BJ (cell line): ENCODE measurements at regions not wholly inside any gene's neighbourhood (a gene's known extent, or its start where the extent isn't known, plus 50 kb on each side); places are given as distances from the start of the nearest gene placed in this dataset.

Experiments
- CTCF ChIA-PET: fragments of 350-600 bp; formaldehyde crosslinking; extraction: SDS; loops from one replicate; lab custom pipeline; 2021; ENCODE audit warnings: antibody characterized with exemption, inconsistent platforms; lab: Yijun Ruan, JAX
- POLR2A ChIA-PET: fragments of 300-600 bp; sonication (Branson Sonifier 250); formaldehyde crosslinking; extraction: SDS; loops from one replicate; lab custom pipeline; 2021; ENCODE audit warnings: antibody characterized with exemption; lab: Charles Lee
- DNase-seq: peaks from one replicate; pipeline ENCODE4 v3.0.0-alpha.2; 2011; ENCODE audit warnings: low read depth
- H3K27me3 ChIP-seq: 2 replicates; pipeline ENCODE4 v1.6.0; 2011; ENCODE audit warnings: low read length; ENCODE audit not compliant: control insufficient read depth, insufficient read depth
- H3K36me3 ChIP-seq: 2 replicates; pipeline ENCODE4 v1.5.1; 2011; ENCODE audit warnings: low read length; ENCODE audit not compliant: control insufficient read depth, insufficient read depth
- H3K4me3 ChIP-seq: 2 replicates; pipeline ENCODE4 v1.5.1; 2011; ENCODE audit warnings: low read depth, mild to moderate bottlenecking, control low read depth, low read length
- CTCF ChIP-seq: IDR thresholded peaks from 2 replicates; pipeline ENCODE4 v1.5.1; 2011; ENCODE audit warnings: low read depth, mild to moderate bottlenecking, control low read depth, inconsistent platforms, low read length, moderate library complexity; ENCODE audit not compliant: insufficient read depth

GRCh38 chr1:218771931-218772330, 401.7 kb upstream of the LYPLAL1 start:
- Histone ChIP-seq H3K27me3 (no peaks in the 10 kb centered on the region), H3K4me3 (no peak overlapping the region), H3K36me3 (no peaks in the 10 kb centered on the region)
- CTCF ChIA-PET, result no interaction called here
- POLR2A ChIA-PET, result no interaction called here
- DNase-seq, result no peak
- no peak for TF ChIP-seq CTCF

- Histone ChIP-seq H3K36me3 (no peaks in the 10 kb centered on the region), H3K4me3 (no peak overlapping the region), H3K27me3 (no peaks in the 10 kb centered on the region)
- ChIA-PET POLR2A (interaction anchor here (0.6 kb wide), 1 partner anchor 145 kb away, joined by 3 read pairs; no protein-coding TSS in a partner anchor), CTCF (no interaction called here)
- no peak for TF ChIP-seq CTCF
- peak; percentile 52 for DNase-seq
These were observed 401.1 kb upstream of the LYPLAL1 start for GRCh38 chr1:218772575-218772974.

GRCh38 chr1:218775501-218776021, 398.1 kb upstream of the LYPLAL1 start:
- Histone ChIP-seq H3K27me3 (peaks cover 1% of the 10 kb centered on the region; the same call in 1 of the 2 replicates), H3K36me3 (no peaks in the 10 kb centered on the region), H3K4me3 (no peak overlapping the region)
- DNase-seq, result no peak
- CTCF ChIA-PET, result no interaction called here
- TF ChIP-seq CTCF, result no peak
- POLR2A ChIA-PET, result interaction anchor here (0.6 kb wide), 1 partner anchor 14 kb away, joined by 4 read pairs; no protein-coding TSS in a partner anchor

GRCh38 chr1:218778257-218779126, 395.2 kb upstream of the LYPLAL1 start:
- Histone ChIP-seq H3K27me3 (peaks cover 1% of the 10 kb centered on the region; the same call in 1 of the 2 replicates), H3K36me3 (no peaks in the 10 kb centered on the region), H3K4me3 (no peak overlapping the region)
- DNase-seq, result no peak
- no peak for TF ChIP-seq CTCF
- CTCF ChIA-PET, result interaction anchor here (0.6 to 0.8 kb wide), 3 partner anchors 232 to 777 kb away, joined by 3 read pairs; no protein-coding TSS in a partner anchor
- POLR2A ChIA-PET, result interaction anchor here (0.5 kb wide), 1 partner anchor 10 kb away, joined by 3 read pairs; no protein-coding TSS in a partner anchor

GRCh38 chr1:218779341-218780100, 394.2 kb upstream of the LYPLAL1 start:
- Histone ChIP-seq H3K27me3 (peaks cover 1% of the 10 kb centered on the region; the same call in 1 of the 2 replicates), H3K4me3 (no peak overlapping the region), H3K36me3 (no peaks in the 10 kb centered on the region)
- no peak for DNase-seq
- CTCF ChIA-PET, result no interaction called here
- POLR2A ChIA-PET, result interaction anchor here (0.5 kb wide), 1 partner anchor 11 kb away, joined by 3 read pairs; no protein-coding TSS in a partner anchor
- no peak for TF ChIP-seq CTCF
